ENCODE measurements at regions not wholly inside any gene's neighbourhood (a gene's known extent, or its start where the extent isn't known, plus 50 kb on each side); places are given as distances from the start of the nearest gene placed in this dataset.

DNA sequence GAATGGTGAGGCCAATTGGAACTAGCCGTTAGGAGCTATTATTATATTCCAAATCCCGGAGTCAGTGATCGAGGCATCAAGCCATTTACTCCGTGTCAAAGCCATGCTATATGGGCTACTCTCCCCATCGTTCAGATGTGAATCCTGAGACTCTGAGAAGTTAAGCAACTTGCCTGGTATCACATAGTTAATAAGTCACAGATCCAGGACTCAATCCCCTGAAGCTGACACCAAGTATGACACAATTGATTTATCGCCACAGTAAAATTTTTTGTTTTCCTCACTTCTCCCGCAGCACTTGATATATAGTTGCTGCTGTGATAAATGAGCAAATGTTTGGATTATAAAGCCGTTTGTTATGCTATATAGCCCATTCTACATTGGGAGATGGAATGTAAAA, 50.8 kb upstream of the TSHZ2 start:
- no peak for DNase-seq (ENCODE audit: low spot score)

- DNase-seq (ENCODE audit: low spot score), result no peak
Measured at GRCh38 chr20:52918311-52918710, 53.8 kb upstream of the TSHZ2 start.

DNA sequence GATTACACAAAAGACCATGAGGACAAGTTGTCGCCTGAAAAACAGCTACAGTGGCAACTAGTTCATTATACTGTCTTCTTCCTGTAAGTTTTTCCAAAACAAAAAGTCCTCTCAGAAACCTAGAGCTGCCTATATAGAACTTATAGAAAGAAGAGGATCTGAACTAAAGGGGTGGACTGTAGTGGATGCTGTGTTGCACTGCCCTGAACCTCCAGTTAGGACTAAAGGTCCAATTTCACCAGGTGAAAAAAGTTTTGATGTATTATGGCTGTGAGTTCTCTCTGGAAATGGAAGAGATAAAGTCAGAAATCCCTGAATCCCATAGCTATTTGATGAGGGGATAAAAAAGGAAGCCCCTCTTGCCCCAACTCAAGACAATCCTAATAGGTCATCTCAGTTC, 56.6 kb upstream of the TSHZ2 start:
- DNase-seq (ENCODE audit: low spot score), result no peak

DNA sequence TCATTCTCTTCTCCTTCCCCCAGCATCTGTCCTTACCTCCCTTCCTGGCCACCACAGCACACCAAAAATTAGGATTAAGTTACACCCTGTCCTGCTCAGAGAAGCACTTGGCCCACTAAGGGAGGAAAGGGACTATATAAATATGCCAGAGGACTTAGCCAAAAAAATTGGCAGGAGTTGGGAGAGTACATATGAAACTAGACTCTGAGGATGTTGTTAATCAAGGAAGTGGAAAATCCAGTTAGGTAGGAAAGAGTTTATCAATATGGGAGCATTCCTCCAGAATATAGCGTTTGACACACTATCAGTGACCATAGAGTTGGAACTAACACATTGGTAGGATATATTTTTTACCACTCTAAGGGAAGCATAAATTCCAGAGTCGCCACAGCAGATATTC, 57.3 kb upstream of the TSHZ2 start:
- no peak for DNase-seq (ENCODE audit: low spot score)

GRCh38 chr20:52913650-52914387, 58.3 kb upstream of the TSHZ2 start:
- DNase-seq (ENCODE audit: low spot score), result no peak

DNA sequence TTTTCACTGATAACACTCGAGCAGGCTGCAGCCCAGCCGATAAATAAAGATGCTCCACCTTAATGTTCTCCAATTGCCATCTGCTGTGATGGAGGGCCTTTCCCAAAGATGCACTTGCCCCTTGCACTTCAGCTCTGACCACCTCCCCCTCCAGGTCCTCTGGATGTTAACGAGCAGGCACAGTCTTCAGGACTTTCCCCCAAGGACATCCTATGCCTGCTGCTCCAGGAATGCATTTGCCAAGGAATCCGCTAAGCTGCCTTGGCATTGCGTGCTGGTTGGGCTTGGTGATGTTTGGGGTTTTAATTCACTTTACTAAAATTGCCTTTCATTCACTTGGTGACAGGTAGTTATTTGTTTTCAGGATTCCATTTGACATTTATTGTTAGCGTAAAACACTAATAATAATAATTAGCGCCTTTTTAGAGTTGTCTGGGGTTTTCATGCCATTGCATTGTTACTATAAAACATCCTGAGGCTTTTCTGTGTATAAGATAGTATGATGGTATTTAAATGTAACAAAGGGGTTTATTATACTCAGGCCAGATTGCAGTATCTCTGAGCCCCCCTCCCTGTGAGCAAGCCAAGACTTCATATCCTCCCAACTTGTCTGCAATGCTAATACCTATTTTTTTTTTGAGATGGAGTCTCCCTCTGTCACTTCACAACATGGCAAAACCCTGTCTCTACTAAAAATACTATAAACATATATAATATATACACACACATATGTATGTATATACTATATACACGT, 66.7 kb upstream of the TSHZ2 start:
- DNase-seq (ENCODE audit: low spot score), result no peak

GRCh38 chr20:52904837-52905236, 67.3 kb upstream of the TSHZ2 start:
- DNase-seq (ENCODE audit: low spot score), result no peak

- no peak for DNase-seq (ENCODE audit: low spot score)
Measured at GRCh38 chr20:52899041-52899608, 73.0 kb upstream of the TSHZ2 start.

- no peak for DNase-seq (ENCODE audit: low spot score)
Measured at GRCh38 chr20:52896348-52896747, 75.8 kb upstream of the TSHZ2 start.

GRCh38 chr20:52895701-52896100, 76.5 kb upstream of the TSHZ2 start:
- DNase-seq (ENCODE audit: low spot score), result no peak

DNA sequence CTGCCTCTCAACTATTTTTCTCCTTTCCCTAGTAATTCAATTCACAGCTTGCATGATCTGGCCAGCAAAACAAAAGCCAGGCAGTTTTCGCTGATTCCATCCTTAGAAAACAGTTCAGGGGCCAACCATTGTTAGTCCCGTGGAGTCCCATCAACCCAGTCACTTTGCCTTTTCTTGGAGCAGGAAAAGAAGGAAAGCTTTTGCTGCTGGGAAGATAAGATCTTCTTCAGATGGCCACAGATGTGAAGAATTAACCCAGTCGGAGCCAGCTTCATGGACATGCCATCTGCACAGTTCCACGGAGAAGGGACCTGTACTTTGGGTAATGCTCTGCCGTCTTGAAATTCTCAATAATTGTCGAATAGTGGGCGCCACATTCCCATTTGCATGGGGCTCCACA, 76.9 kb upstream of the TSHZ2 start:
- DNase-seq (ENCODE audit: low spot score), result no peak

- no peak for DNase-seq (ENCODE audit: low spot score)
Measured at GRCh38 chr20:52893498-52893897, 78.7 kb upstream of the TSHZ2 start.

DNA sequence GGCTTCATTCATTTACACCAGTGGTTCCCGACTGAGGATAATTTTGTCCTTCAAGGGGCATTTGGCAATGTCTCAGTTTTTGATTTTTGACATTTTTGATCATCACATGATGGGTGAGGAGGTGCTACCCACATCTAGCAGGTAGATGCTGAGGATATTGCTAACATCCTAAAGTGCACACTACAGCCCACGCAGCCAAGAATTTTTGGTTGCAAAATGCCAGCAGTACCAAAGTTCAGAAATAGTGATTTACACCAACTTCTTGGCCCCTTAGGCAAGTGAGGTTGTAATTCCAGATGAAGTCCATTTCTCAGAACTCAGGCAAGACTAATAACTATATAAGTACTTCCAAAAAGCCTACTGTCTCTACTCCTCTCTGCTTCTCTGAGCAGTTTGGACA, 80.1 kb upstream of the TSHZ2 start:
- no peak for DNase-seq (ENCODE audit: low spot score)

DNA sequence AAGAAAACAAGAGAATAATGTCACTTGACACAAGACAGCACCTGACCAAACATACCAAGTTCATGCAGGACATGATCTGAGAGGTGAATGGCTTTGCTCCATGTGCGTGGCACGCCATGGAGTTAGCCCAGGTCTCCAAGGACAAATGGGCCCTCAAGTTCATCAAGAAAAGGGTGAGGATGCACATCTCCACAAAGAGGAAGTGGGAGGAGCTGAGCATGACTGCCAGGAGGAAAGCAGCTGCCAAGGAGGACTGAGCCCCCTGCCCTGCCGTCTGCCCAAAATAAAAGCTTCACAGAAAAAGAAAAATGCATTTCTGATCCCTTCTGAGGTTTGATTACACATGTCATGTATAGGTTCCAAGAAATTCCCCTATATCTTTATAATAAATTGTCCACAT, 82.0 kb upstream of the TSHZ2 start:
- no peak for DNase-seq (ENCODE audit: low spot score)

GRCh38 chr20:52889225-52889624, 82.9 kb upstream of the TSHZ2 start:
- DNase-seq (ENCODE audit: low spot score), result no peak

DNA sequence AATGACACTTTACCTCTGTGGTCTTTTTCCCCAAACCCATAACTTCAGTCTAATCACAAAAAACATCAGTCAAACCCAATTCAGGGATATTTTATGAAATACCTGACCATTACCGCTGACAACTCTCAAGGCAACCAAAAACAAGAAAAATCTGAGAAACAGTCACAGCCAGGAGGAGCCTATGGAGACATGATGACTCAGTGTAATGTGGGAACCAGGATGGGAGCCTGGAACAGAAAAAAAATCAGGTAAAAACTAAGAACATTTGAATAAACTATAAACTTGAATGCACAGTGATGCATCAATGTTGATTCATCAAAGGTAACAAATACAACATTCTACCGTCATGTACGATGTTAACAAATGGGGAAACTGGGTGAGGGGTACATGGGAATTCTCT, 84.1 kb upstream of the TSHZ2 start:
- no peak for DNase-seq (ENCODE audit: low spot score)

- no peak for DNase-seq (ENCODE audit: low spot score)
Measured at GRCh38 chr20:52880997-52881396, 91.2 kb upstream of the TSHZ2 start.

- no peak for DNase-seq (ENCODE audit: low spot score)
Measured at GRCh38 chr20:52880259-52880658, 91.9 kb upstream of the TSHZ2 start.

DNA sequence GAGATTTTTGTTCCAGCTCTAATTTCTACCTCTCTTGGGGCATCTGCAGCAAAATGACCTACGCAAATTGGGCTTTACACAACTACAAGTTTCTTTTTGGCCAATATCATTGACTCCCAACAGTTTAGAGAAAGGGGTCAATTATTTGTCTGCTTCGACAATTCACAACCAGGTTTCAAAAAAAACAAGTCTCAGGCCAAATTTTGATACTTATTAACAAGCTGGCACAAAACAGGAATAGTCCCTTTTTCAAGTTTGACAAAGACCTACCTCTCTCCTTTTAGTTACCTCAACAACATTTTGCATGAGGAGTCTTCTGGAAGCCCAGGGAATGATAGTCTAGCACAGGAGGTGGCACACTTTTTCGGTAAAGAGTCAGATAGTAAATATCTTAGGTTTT, 97.9 kb upstream of the TSHZ2 start:
- DNase-seq (ENCODE audit: low spot score), result no peak

GRCh38 chr20:52869698-52870501, 102.3 kb upstream of the TSHZ2 start:
- no peak for DNase-seq (ENCODE audit: low spot score)

DNA sequence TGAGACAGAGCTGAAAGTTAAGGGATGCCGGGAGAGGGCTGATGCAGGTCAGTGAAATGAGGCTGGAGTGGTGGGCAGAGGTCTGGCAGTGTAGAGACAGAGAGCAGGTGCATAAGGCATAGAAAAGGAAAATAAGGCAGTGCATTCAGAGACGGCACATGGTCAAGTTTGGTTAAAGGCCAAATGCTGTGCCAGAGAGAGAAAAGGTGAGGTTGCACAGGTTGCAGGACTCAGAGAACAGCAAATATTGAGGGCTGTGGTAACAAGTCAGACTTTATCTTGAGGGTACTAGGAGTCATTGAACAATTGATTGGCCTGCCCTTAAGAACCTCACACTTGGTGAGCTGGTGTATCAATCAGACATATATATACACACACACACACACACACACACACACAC, 102.9 kb upstream of the TSHZ2 start:
- DNase-seq (ENCODE audit: low spot score), result no peak

DNA sequence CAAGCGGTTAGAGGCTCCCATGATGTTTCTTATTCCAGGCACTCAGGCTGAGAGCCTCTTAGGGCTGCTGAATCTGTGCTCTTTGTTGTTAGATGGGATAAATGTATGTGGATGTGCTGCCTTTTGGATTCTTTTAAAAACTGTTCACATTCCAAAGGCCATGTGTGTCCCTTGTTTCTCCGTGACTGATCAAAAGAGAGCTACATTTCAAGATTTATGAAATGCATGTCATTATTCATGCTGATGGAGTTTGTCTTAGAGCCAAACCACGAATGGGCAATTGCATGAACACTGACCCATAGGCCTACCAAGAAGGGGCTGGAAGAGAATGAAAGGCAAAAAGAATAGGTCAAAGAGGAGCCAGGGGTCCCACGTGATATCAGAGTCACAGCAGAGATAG, 104.9 kb upstream of the TSHZ2 start:
- DNase-seq (ENCODE audit: low spot score), result no peak

Measured in hematopoietic multipotent progenitor cell treated with erythropoietin and hydrocortisone succinate and interleukin-3 and kit ligand, for 17 days (in vitro differentiated cells).